Colon (tissue), 2 donors: ENCODE measurements at regions not wholly inside any gene's neighbourhood (a gene's known extent, or its start where the extent isn't known, plus 50 kb on each side); places are given as distances from the start of the nearest gene placed in this dataset.

ENCODE experiments used
- FAIRE-seq: peaks from 2 replicates; lab custom pipeline; 2012; peaks lifted over from hg19 to GRCh38; lab: Jason Lieb, UNC
- donor health status: control.
- donor health status: control.

DNA sequence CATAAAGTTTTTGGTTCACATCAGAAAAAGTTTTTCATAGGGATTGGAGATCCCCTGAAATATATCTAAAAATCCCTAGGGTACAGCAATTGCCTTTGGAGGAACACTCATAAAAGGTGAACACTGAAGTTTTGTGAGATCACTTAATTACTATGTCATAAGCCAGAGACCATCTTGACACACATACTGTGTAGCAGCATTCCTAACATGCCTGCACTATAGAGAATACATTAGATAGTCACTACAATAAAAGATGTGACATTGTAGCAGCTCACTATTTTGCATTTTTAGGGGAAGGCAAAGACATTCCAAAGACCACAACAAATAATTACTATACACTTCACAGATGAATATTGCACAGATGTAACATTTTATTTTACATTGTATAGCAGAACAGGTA lies 779.9 kb downstream of the KCNT2 start:
- no peak for FAIRE-seq

DNA sequence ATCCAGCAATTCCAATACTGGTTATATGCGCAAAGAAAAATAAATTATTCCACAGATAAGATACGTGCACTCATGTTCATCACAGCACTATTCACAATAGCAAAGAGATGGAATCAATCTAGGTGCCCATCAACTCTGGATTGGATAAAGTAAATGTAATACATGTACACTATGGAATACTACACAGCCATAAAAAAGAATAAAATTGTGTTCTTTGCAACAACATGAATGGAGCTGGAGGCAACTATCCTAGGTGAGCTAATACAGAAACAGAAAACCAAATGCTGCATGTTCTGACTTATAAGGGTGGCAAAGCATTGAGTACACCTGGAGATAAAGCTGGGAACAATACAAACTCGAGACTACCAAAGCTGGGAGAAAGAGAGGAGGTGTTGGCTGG lies 787.3 kb downstream of the KCNT2 start:
- no peak for FAIRE-seq

DNA sequence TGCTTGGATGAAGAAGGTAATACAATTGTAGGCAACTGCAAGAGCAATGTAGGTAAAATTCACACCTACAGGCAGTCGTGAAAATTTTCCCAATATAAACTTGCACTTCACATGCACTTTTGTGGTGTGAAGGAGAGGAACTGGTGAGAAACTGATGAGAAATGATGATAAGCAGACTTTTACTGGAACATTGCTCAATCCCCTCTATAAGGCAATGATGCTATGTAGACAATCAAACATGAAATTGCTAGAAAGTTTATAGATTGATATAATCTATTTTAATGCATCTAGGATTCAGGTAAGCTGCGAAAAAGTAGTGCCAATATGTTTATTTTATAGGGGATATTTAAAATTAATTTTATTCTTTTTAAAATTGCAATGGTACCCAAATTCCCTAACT lies 802.2 kb downstream of the KCNT2 start:
- FAIRE-seq: no peak

DNA sequence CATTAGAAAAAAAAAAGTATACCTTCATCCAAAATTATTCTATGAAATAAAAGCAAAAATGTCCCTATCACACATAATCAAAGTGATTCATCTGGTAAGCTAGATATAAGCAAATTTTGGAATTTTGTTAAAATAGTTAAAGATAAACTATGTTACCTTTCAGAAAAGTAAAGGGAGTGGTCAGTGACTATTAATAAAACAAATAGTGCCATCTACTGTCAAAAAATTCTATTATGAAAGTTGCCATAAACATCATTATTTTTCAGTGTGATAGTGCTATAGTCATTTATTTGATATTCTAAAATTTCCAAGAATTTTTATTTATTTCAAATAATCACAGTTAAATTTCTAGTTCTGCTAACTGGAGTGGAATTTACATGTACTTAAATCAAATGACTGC lies 803.7 kb downstream of the KCNT2 start:
- FAIRE-seq: no peak

DNA sequence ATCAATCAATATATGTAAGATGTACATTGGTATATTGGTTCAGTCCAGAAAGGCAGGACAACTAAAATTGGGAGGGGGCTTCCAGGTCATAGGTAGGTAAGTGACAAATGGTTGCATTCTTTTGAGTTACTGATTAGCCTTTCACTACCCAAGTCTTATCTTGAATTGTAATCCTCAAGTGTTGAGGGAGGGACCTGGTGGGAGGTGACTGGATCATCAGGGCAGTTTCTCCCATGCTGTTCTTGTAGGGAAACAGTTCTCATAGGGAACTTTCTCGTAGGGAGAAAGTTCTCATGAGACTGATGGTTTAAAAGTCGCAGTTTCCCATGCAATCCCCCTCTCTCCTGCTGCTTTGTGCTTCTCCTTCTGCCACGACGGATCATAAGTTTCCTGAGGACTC lies 809.2 kb downstream of the KCNT2 start:
- no peak for FAIRE-seq

DNA sequence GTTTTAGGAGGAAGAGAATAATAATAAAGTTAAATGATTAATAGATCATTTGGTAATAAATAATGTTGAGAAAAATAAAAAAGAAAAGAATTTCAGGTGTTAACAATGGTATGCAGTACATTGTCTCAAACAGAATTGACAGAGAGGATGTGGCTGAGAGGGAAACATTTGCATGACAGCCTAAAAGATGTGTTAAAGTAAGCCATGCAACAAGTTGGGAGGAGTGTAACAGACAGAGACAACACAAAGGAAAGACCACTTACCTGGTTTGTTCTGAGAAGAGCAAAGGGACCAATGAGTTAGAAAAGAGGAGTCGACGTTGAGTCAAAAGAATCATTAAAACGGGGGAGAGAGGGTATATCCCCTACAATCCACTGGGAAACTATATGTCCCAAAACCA lies 814.0 kb downstream of the KCNT2 start:
- FAIRE-seq: no peak

DNA sequence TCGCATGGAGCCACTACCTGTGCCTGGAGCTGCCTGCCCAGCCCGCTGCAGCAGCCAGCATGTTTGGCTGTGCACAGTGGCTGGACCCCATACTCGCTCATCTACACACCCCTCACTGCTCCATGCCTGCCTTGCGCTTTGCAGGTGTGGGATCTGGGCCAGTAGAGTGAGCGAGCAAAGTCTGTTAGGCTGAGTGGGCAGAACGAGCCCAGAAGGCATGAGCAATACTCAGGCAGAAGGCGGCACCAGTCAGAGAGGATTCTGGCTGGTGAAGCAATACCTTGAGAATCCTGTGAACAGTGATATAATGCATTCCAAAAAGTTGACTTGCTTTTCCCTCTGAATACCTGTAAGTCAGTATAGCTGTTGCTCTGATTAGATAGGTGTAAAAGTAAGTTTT lies 816.4 kb downstream of the KCNT2 start:
- no peak for FAIRE-seq

DNA sequence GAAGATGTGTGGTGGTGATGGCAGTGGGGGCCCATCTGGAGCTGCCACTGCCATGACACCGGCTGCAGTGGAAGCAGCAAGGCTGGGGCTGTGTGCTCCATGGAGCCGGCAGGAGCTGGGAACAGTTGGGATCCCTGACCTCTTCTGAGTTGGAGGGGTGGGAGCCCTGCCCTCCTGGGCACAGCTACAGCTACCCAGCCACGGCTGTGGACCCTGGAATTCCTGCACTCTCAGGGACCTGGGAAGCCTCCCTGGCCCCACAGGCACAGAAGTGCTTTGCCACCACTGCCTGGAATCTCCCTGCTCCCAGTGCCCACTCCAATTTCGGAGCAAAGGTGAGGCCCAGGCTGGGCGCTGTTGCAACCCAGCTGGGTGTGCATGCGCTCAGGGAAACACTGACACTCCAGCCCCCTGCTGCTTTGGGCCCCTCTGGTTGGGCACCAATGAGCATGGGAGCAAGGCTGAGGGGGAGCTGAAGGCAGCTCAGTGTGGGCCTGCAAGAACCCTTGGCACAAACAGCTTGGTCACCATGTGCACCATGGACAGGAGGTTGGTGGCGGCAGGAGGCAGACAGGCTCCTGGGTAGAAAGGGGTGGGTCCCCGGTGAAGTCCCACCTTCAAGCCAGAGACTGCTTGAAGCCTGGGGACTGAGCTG lies 817.6 kb downstream of the KCNT2 start:
- no peak for FAIRE-seq

DNA sequence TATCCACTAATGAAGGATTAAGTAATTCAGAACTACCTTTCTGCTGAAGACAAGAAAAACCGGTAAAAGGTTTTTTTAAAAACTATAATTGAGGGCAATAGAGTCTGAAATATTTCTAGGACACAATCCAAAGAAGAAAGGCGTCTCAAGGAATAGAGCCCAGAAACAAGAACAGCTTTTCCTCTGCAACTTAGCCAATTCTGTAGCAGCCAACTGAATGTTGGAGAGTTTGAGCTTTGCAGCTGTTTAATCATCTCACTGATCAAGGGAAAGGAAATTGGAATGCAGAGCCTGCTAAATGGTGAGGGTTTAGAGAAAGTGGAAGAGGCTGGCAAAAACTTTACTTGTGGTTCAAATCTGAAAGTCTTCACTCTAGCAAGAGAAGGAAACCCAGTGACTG lies 818.9 kb downstream of the KCNT2 start:
- no peak for FAIRE-seq

DNA sequence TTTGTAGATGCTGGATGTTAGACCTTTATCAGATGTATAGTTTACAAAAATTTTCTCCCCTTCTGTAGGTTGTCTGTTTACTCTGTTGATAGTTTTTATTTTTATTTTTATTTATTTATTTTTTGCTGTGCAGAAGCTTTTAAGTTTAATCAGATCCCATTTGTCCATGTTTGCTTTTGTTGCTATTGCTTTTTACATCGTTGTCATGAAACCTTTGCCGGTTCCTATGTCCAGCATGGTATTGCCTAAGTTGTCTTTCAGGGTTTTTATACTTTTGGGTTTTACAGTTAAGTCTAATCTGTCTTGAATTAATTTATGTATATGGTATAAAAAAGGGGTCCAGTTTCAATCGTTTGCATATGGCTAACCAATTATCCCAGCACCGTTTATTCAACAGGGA lies 819.5 kb downstream of the KCNT2 start:
- FAIRE-seq: no peak

DNA sequence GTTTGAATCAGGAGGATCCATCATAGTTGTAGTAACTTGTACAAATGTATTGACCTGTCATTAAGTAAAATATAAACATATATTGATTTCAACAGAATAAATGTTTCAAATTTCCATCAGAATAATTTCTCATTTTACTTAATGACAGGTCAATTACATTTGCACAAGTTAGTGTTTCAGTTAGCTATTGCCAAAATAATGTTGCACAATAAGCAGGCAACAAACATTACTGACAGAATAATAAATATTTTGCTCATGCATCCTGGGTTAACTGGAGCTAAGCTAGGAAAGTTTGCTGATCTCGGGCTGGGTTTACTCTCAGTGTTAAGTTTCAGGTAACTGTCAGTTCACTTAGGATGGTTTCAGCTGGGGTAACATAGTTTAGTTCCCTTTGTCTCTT lies 822.4 kb downstream of the KCNT2 start:
- FAIRE-seq: no peak

DNA sequence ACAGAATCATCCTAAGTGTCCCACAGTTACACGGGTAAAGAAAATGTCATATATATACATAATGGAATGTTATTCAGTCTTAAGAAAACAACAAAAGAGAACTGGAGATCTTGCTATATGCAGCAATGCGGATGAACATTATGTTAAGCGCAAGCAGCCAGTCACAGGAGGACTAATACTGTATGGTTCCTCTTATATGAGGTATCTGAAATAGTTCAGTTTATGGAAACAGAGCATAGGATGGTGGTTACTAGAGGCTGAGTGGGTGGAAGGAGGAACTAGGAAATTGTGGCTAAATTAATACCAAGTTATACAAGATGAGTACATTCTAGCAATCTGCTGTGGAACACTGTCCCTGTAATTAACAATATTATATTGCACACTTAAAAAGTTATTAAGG lies 834.3 kb downstream of the KCNT2 start:
- no peak for FAIRE-seq

DNA sequence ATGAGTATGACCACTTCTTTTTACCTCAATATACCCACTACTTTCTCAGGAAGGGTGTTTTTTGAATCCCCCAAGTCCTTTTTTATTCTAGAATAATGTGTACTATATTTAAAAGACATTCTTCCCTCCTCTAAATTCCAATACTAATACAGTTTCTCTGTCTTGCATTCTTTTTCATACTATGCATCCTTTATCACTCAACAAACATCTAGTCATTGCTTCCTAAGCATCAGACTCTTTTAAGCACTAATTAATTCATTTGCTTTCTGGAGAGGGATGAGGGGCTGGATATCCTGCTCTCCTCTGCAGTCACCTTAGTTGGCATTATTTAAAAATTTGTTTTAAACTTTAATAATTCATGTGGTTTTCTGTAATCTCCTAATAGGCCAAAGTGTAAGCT lies 838.8 kb downstream of the KCNT2 start:
- FAIRE-seq: no peak

DNA sequence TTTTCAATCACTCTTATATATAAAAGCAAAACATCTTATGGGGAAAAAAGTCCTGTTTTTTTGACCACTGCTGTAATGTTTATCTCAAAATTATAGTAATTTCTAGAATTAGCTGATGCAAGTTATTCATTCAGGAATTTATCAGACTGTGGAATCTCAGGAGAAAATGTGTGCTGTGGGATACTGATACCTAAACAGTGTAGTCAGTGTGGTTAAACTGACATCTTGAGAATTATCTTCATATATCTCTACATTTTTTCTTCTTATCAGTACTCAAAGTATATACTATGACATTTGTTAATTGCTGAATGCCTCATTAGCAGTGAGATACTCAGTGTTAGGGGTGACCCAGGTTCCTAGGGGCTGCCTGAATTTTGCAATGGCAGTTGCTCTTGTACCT lies 839.3 kb downstream of the KCNT2 start:
- no peak for FAIRE-seq

DNA sequence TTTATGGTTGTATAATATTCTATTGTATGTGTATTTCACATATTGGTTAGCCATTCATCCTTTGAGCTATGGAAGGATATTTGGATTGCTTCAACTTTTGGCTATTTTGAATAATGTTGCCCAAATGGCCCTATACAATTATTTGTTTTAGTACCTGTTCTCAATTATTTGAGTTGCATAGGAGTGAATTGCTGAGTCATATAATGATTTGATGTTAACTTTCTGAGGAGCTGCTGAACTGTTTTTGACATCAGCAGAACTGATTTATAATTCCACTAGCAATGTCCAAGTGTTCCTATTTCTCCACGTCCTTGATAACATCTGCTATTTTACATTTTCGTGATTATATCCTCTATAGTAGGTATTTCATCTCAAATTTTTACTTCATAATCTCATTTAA lies 839.9 kb downstream of the KCNT2 start:
- FAIRE-seq: no peak

DNA sequence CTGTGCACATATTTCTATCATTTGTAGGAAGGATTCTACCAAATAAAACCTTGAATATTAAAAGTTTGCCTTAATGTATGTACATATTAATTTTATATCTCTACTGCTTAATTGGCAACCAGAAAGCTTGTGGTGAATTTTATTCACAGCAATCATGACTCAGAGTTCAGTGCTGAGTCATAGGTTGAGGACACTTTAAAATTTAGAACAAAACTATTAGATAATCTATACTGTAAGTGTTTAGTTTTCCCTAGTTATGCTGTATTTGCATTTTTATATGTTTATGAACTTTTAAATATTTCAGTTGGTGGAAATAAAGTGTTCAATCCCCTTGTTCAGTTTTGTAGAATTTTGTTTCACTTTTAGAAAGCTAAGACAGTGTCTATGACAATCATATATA lies 841.5 kb downstream of the KCNT2 start:
- no peak for FAIRE-seq

DNA sequence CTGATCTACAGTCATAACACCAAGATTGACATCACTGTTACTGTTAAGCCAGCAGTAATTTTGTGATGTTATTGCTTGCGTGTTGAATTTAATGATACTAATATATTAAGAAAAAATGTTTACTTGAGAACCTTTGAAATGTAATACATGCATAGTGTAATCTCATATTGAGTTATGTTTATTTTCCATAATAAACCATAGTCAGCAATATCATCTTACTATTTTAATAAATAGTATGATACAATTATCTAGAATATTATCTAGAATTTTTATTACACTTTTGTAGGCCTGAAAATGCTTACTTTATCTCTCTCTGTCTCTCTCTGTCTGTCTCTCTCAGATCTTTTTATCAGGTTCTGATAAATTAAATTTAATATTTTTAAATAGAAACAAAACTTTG lies 843.1 kb downstream of the KCNT2 start:
- FAIRE-seq: no peak

DNA sequence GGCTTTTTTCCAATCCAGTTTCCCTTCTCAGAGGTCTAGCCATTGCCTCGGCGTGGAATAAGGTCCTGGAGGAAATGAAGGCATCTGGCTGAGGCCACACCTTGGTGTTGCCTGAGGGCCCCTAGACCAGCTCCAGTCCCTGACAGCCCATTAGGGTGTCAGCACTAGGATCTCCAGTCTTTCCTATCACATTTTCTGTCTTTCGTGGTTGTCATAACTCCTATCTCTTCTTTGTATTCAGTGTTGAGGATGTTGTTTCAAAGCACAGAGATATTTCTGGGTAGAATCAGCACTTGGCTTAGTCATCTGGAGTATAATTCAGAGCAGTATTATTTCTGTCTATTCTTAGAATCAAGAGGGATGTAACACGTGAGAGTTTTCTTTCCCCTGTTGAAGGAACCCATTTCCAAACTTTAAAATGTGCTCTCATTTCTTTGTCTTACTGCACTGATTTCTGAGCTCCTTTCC lies 844.3 kb downstream of the KCNT2 start:
- FAIRE-seq: no peak

DNA sequence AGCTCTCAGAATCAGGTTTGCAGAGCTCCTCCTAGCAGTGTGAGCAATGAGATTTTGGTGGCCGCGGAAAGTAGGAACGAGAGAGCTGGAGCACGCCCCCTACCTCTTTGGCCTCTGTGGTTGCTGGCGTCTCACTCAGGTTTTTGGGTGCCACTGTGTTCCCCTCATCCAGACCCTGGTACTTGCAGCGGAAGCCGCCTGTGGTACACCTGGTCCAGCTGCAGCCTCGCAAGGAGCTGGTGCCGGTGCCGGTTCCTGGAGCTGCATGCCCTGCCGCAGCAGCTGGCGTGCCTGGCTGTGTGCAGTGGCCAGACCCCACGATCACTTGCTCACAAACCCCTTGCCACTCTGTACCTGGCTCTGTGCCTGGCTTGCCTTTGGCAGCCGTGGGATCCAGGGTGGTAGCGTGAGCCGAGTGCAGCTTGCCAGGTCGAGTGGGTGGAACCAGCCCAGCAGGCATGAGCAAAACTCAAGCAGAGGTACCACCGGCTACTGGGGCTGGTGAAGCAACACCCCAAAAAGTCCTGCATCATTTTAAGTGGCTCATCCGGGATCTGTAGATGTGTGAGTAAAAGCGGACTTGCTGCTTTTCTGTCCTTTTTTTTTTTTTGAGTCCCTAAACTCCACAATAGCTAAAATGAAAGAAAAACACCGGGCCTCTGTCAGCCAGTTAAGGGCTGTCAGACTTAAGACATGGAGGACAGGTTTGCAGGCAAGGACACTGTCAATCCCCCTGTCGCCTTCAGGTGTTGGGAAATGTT lies 844.9 kb downstream of the KCNT2 start:
- FAIRE-seq: no peak

DNA sequence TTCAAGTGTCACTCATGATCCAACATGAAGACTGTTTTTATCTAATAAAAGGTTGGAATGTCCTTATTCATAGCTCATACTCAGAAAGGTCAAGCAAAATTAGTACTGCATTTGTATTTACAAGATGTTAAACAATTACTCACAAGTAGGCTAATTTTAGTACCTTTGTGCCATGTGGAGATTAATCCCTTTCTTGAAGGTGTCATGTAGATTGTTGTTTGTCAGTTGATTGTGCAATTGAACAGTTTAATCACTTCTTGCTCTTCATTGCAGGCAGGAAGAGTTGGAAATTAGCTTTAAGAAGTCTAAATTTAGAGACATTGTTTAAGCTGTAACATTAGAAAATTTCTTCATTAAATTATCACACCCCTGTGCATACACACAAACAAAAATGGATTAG lies 847.1 kb downstream of the KCNT2 start:
- FAIRE-seq: no peak

DNA sequence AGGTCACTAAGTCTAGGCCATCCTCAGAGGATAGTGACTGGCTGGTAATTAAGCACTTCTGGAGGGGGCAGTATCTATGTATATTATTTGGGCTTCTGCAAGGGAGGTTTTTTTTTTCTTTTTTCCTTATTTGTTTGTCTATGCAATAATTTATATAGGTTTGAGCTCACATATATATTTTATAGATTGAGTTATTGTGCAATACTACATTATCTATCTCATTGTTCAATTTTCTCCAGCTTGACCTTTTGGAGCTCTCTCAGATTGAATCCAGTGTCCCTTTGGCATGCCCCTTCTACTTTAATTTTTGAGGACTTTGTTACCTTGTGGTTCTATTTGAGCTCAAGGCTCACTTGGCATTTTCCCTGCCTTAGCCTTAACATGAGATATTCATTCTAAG lies 852.1 kb downstream of the KCNT2 start:
- FAIRE-seq: no peak

DNA sequence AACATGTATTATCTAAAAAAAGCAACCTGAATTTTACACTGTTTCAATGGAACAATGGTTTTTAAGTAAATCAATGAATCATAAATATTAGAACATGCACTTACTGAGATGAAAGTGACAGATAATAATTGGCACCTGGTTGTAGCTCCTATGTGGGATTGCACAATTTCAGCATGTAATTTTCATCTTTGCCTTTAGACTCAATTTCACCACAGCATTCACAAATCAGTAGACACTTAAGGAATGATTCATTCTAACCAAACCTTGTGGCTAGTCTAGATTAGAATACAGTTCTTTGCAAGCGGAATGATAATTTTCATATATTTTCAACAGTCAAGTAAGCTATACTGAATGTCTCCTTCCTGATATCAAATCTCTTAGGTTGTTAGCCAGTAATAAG lies 853.4 kb downstream of the KCNT2 start:
- no peak for FAIRE-seq

DNA sequence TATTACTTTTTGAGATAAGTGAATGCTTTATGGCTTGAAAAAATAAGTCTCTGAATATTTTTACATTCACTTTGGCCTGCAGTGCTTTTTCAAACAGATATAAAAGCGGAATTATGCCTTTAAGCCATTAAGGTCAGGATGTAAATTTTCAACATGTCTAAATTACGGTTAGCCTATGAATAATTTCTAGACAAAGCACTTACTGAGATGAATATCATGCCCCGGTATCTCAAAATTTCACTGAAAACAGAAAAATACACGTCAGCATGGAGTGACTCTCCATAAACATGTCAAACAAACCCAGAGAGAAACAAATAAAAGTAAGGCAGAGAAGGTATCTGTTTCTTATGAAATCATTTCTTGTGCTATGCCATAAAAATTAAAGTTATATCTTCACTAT lies 853.9 kb downstream of the KCNT2 start:
- FAIRE-seq: no peak

DNA sequence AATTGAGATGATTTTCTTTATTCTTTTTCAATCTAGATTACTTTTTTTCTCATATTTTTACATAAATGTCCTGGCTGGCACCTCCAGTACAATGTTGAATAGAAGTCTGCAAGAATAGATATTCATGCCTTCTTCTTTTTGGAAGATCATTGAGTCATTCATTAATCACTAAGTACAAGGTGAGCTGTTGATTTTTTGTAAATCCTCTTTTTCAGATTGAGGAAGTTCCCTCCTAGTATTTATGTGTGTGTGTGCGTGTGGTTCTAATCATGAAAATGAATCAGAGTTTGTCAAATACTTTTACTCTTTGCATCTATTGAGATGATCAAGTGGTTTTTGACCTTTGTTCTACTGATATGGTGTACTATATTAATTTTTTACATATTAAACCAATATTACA lies 859.3 kb downstream of the KCNT2 start:
- no peak for FAIRE-seq
